ENCODE measurements at regions not wholly inside any gene's neighbourhood (a gene's known extent, or its start where the extent isn't known, plus 50 kb on each side); places are given as distances from the start of the nearest gene placed in this dataset.

GRCh38 chr1:191371626-191372025, 786.6 kb upstream of the RGS18 start:
- H3K4me3 Mint-ChIP-seq = no peak overlapping the region

GRCh38 chr1:191388283-191388682, 770.0 kb upstream of the RGS18 start:
- Histone ChIP-seq H3K79me2 (ENCODE audit: low read depth) (no peaks in the 10 kb centered on the region), H2AFZ (replicated peaks) (no peak overlapping the region), H3K9ac (no peak overlapping the region), H3K27ac (no peak overlapping the region), H3K4me1 (no peaks in the 10 kb centered on the region), H3F3A (ENCODE audit: low read depth) (no peaks in the 10 kb centered on the region), H3K9me3 (ENCODE audit: low read depth) (no peaks in the 10 kb centered on the region), H4K20me1 (ENCODE audit: low read depth) (no peaks in the 10 kb centered on the region), H3K4me3 (no peak overlapping the region), H3K36me3 (no peaks in the 10 kb centered on the region), H3K4me2 (no peak overlapping the region), H3K27me3 (no peaks in the 10 kb centered on the region)
- TF ChIP-seq EZH2 (IDR thresholded peaks at IDR 0.05) (no peak), EZH2phosphoT487 (IDR thresholded peaks at IDR 0.05) (no peak), CTCF (IDR thresholded peaks at IDR 0.05) (no peak)
- Mint-ChIP-seq H3K36me3 (peaks cover 2% of the 10 kb centered on the region), H3K9me3 (peaks cover 12% of the 10 kb centered on the region), H3K27ac (no peak overlapping the region), H3K4me3 (no peak overlapping the region), H3K4me1 (no peaks in the 10 kb centered on the region), H3K27me3 (ENCODE audit: insufficient read depth, low read depth) (no peaks in the 10 kb centered on the region)
- no peak for DNase-seq (ENCODE audit: low spot score)

More at GRCh38 chr1:191371626-191372025, 786.6 kb upstream of the RGS18 start:
- Histone ChIP-seq H3K9me3 (ENCODE audit: low read depth) (no peaks in the 10 kb centered on the region), H3K4me2 (no peak overlapping the region), H3K27ac (no peak overlapping the region), H3K27me3 (no peaks in the 10 kb centered on the region), H3K9ac (no peak overlapping the region), H4K20me1 (ENCODE audit: low read depth) (no peaks in the 10 kb centered on the region), H3K4me3 (no peak overlapping the region), H3F3A (ENCODE audit: low read depth) (no peaks in the 10 kb centered on the region), H3K4me1 (peaks cover 10% of the 10 kb centered on the region), H3K36me3 (no peaks in the 10 kb centered on the region), H3K79me2 (ENCODE audit: low read depth) (no peaks in the 10 kb centered on the region), H2AFZ (replicated peaks) (no peak overlapping the region)
- peaks cover 4% of the 10 kb centered on the region for H3K4me1 Mint-ChIP-seq
- peak overlapping the region; percentile 92 for H3K27ac Mint-ChIP-seq
- H3K27me3 Mint-ChIP-seq (ENCODE audit: insufficient read depth, low read depth) = peaks cover 6% of the 10 kb centered on the region
- H3K36me3 Mint-ChIP-seq = no peaks in the 10 kb centered on the region
- TF ChIP-seq EZH2phosphoT487 (IDR thresholded peaks at IDR 0.05) (no peak), CTCF (IDR thresholded peaks at IDR 0.05) (no peak), EZH2 (IDR thresholded peaks at IDR 0.05) (no peak)
- DNase-seq (ENCODE audit: low spot score) = no peak
- H3K9me3 Mint-ChIP-seq = peaks cover 18% of the 10 kb centered on the region

GRCh38 chr1:191396622-191397021, 761.6 kb upstream of the RGS18 start:
- DNase-seq (ENCODE audit: low spot score) = no peak
- H3K79me2 ChIP-seq (ENCODE audit: low read depth) = no peaks in the 10 kb centered on the region
- no peak for TF ChIP-seq EZH2phosphoT487 (IDR thresholded peaks at IDR 0.05)
- no peak for TF ChIP-seq CTCF (IDR thresholded peaks at IDR 0.05)
- TF ChIP-seq EZH2 (IDR thresholded peaks at IDR 0.05) = no peak
- Mint-ChIP-seq H3K27ac (no peak overlapping the region), H3K36me3 (no peaks in the 10 kb centered on the region), H3K27me3 (ENCODE audit: insufficient read depth, low read depth) (no peaks in the 10 kb centered on the region), H3K4me1 (no peaks in the 10 kb centered on the region), H3K9me3 (peaks cover 11% of the 10 kb centered on the region), H3K4me3 (no peak overlapping the region)
- no peak overlapping the region for H3K4me2 ChIP-seq
- no peak overlapping the region for H3K4me3 ChIP-seq
- no peak overlapping the region for H2AFZ ChIP-seq (replicated peaks)
- H3F3A ChIP-seq (ENCODE audit: low read depth) = no peaks in the 10 kb centered on the region
- H3K27ac ChIP-seq = no peak overlapping the region
- no peaks in the 10 kb centered on the region for H3K4me1 ChIP-seq
- H4K20me1 ChIP-seq (ENCODE audit: low read depth) = no peaks in the 10 kb centered on the region
- no peaks in the 10 kb centered on the region for H3K36me3 ChIP-seq
- no peaks in the 10 kb centered on the region for H3K27me3 ChIP-seq
- no peak overlapping the region for H3K9ac ChIP-seq
- no peaks in the 10 kb centered on the region for H3K9me3 ChIP-seq (ENCODE audit: low read depth)
